K562 (cell line): ENCODE measurements at regions not wholly inside any gene's neighbourhood (a gene's known extent, or its start where the extent isn't known, plus 50 kb on each side); places are given as distances from the start of the nearest gene placed in this dataset.

Experiments used
- CUX1 ChIP-seq: fragments of 200-800 bp; sonication (Bioruptor generic); IDR thresholded peaks from 2 replicates; pipeline ENCODE4 v1.6.1; 2016; ENCODE audit warnings: missing genetic modification characterization, missing compliant biosample characterization
- DNMT1 ChIP-seq: fragments of 450-650 bp; IDR thresholded peaks from 2 replicates; pipeline ENCODE4 v1.6.1; 2016; ENCODE audit warnings: antibody characterized with exemption, mild to moderate bottlenecking
- E2F3 ChIP-seq: fragments of 250-450 bp; sonication (Bioruptor Pico); IDR thresholded peaks from 2 replicates; pipeline ENCODE4 v1.4.0; 2020; ENCODE audit warnings: mild to moderate bottlenecking
- ZBED1 ChIP-seq: IDR thresholded peaks from 2 replicates; pipeline ENCODE4 v1.6.1; 2014
- ZBTB2 ChIP-seq: fragments of 450-650 bp; IDR thresholded peaks from 2 replicates; pipeline ENCODE4 v1.6.1; 2016; ENCODE audit warnings: antibody characterized with exemption
- ZNF407 ChIP-seq: fragments of 450-650 bp; IDR thresholded peaks from 2 replicates; pipeline ENCODE4 v1.6.1; 2016; ENCODE audit warnings: low read depth
- TF ChIP-seq, protein P1 (sequence below): sonication (generic); formaldehyde crosslinking; IDR thresholded peaks from 2 replicates; pipeline ENCODE4 v1.8.0; 2023; ENCODE audit warnings: missing genetic modification reagents, mild to moderate bottlenecking, borderline replicate concordance

DNA sequence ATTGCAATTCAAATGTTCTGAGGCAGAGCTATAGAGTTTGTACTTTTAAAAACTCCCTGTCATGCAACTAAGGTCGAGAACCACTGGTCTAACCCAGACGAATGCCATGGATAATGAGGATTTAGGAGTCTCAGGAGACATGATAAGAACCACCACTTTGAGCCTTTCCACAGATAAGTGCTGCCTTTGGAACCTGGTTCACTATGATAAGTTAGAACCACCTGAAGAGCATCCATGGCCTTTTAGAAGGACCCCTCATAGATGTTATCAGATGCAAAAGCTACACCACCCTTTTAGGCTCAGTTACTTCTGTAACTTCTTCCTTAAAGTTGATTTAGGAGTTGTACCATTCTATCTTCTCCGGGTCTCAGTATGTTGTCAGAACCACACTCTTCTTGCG is 350.6 kb upstream of the CCL2 start (continued):
- TF ChIP-seq ZNF407 (no peak), E2F3 (no peak), CUX1 (CRISPR knock-in tag) (no peak), ZBED1 (0 out of 2 replicates have a peak, but pooled peaks have one; percentile 31), ZBTB2 (0 out of 2 replicates have a peak, but pooled peaks have one; percentile 20), DNMT1 (no peak)
- TF ChIP-seq, protein P1, sequence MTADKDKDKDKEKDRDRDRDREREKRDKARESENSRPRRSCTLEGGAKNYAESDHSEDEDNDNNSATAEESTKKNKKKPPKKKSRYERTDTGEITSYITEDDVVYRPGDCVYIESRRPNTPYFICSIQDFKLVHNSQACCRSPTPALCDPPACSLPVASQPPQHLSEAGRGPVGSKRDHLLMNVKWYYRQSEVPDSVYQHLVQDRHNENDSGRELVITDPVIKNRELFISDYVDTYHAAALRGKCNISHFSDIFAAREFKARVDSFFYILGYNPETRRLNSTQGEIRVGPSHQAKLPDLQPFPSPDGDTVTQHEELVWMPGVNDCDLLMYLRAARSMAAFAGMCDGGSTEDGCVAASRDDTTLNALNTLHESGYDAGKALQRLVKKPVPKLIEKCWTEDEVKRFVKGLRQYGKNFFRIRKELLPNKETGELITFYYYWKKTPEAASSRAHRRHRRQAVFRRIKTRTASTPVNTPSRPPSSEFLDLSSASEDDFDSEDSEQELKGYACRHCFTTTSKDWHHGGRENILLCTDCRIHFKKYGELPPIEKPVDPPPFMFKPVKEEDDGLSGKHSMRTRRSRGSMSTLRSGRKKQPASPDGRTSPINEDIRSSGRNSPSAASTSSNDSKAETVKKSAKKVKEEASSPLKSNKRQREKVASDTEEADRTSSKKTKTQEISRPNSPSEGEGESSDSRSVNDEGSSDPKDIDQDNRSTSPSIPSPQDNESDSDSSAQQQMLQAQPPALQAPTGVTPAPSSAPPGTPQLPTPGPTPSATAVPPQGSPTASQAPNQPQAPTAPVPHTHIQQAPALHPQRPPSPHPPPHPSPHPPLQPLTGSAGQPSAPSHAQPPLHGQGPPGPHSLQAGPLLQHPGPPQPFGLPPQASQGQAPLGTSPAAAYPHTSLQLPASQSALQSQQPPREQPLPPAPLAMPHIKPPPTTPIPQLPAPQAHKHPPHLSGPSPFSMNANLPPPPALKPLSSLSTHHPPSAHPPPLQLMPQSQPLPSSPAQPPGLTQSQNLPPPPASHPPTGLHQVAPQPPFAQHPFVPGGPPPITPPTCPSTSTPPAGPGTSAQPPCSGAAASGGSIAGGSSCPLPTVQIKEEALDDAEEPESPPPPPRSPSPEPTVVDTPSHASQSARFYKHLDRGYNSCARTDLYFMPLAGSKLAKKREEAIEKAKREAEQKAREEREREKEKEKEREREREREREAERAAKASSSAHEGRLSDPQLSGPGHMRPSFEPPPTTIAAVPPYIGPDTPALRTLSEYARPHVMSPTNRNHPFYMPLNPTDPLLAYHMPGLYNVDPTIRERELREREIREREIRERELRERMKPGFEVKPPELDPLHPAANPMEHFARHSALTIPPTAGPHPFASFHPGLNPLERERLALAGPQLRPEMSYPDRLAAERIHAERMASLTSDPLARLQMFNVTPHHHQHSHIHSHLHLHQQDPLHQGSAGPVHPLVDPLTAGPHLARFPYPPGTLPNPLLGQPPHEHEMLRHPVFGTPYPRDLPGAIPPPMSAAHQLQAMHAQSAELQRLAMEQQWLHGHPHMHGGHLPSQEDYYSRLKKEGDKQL (CRISPR knock-in tag): no peak
